ENCODE measurements at regions not wholly inside any gene's neighbourhood (a gene's known extent, or its start where the extent isn't known, plus 50 kb on each side); places are given as distances from the start of the nearest gene placed in this dataset.

- TF ChIP-seq, protein P1, sequence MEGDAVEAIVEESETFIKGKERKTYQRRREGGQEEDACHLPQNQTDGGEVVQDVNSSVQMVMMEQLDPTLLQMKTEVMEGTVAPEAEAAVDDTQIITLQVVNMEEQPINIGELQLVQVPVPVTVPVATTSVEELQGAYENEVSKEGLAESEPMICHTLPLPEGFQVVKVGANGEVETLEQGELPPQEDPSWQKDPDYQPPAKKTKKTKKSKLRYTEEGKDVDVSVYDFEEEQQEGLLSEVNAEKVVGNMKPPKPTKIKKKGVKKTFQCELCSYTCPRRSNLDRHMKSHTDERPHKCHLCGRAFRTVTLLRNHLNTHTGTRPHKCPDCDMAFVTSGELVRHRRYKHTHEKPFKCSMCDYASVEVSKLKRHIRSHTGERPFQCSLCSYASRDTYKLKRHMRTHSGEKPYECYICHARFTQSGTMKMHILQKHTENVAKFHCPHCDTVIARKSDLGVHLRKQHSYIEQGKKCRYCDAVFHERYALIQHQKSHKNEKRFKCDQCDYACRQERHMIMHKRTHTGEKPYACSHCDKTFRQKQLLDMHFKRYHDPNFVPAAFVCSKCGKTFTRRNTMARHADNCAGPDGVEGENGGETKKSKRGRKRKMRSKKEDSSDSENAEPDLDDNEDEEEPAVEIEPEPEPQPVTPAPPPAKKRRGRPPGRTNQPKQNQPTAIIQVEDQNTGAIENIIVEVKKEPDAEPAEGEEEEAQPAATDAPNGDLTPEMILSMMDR (conservative IDR thresholded peaks at IDR 0.05) = no peak
- no peak for TF ChIP-seq ZFX (IDR thresholded peaks at IDR 0.05)
Measured at GRCh38 chr4:124541652-124542420, 170.7 kb downstream of the ANKRD50 start.
